ENCODE measurements at regions not wholly inside any gene's neighbourhood (a gene's known extent, or its start where the extent isn't known, plus 50 kb on each side); places are given as distances from the start of the nearest gene placed in this dataset.

DNA sequence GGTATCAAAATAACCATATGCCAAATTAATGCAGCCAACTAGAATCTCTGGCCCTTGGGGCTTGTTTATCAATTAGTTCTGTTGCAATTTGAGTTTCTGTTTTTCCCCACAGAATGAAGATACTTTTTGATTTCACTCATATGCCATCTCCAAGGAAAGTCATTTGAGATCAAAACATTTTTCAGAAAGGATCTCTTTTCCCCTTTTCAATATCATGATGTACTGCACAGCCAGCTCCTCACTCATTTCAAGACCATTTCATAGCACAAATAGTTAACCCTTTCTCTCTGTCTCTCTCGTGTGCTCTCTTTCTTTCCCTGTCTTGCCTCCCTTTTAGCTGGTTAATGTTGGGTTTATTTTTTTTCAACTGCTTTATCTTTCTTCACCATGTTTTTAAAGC, 387.3 kb downstream of the STK39 start:
- H3K4me3 ChIP-seq (ENCODE audit: low read depth in 1 of 2, low read length in 2 of 2): no peak overlapping the region
- no peak overlapping the region for H3K27ac ChIP-seq (ENCODE audit: low read length)
- no peaks in the 10 kb centered on the region for H3K9me3 ChIP-seq (ENCODE audit: insufficient read depth, low read length, severe bottlenecking)
- H3K36me3 ChIP-seq (ENCODE audit: insufficient read depth, low read length): no peaks in the 10 kb centered on the region
- H3K9ac ChIP-seq (ENCODE audit: low read depth, low read length): no peak overlapping the region
- H3K79me2 ChIP-seq (ENCODE audit: insufficient read depth, low read length): no peaks in the 10 kb centered on the region
- H4K20me1 ChIP-seq (ENCODE audit: insufficient read depth, low read length): no peaks in the 10 kb centered on the region
- H3K4me2 ChIP-seq (ENCODE audit: insufficient read depth, low read length): no peak overlapping the region
- DNase-seq: no peak
- TF ChIP-seq, protein P1, sequence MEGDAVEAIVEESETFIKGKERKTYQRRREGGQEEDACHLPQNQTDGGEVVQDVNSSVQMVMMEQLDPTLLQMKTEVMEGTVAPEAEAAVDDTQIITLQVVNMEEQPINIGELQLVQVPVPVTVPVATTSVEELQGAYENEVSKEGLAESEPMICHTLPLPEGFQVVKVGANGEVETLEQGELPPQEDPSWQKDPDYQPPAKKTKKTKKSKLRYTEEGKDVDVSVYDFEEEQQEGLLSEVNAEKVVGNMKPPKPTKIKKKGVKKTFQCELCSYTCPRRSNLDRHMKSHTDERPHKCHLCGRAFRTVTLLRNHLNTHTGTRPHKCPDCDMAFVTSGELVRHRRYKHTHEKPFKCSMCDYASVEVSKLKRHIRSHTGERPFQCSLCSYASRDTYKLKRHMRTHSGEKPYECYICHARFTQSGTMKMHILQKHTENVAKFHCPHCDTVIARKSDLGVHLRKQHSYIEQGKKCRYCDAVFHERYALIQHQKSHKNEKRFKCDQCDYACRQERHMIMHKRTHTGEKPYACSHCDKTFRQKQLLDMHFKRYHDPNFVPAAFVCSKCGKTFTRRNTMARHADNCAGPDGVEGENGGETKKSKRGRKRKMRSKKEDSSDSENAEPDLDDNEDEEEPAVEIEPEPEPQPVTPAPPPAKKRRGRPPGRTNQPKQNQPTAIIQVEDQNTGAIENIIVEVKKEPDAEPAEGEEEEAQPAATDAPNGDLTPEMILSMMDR (IDR thresholded peaks at IDR 0.05; ENCODE audit: borderline replicate concordance, extremely low read depth, low read length, poor library complexity, severe bottlenecking): no peak
- TF ChIP-seq EZH2 (IDR thresholded peaks at IDR 0.05; ENCODE audit: borderline replicate concordance, low read depth, low read length, severe bottlenecking): no peak
- peaks cover 2% of the 10 kb centered on the region for H3K27me3 ChIP-seq (ENCODE audit: insufficient read depth, low read length, poor library complexity)
- no peak for ATAC-seq (ENCODE audit: insufficient read depth, low read depth)
- H2AFZ ChIP-seq (ENCODE audit: low read depth, low read length): no peak overlapping the region
- H3K4me1 ChIP-seq (ENCODE audit: insufficient read depth, low read length): no peaks in the 10 kb centered on the region

GRCh38 chr2:167859676-167860075, 387.7 kb downstream of the STK39 start:
- ATAC-seq (ENCODE audit: insufficient read depth, low read depth) (no peak), DNase-seq (no peak)
- H3K4me3 ChIP-seq (ENCODE audit: low read depth in 1 of 2, low read length in 2 of 2): no peak overlapping the region
- no peak overlapping the region for H3K4me2 ChIP-seq (ENCODE audit: insufficient read depth, low read length)
- H3K9me3 ChIP-seq (ENCODE audit: insufficient read depth, low read length, severe bottlenecking): no peaks in the 10 kb centered on the region
- H3K36me3 ChIP-seq (ENCODE audit: insufficient read depth, low read length): no peaks in the 10 kb centered on the region
- peaks cover 5% of the 10 kb centered on the region for H3K27me3 ChIP-seq (ENCODE audit: insufficient read depth, low read length, poor library complexity)
- TF ChIP-seq EZH2 (IDR thresholded peaks at IDR 0.05; ENCODE audit: borderline replicate concordance, low read depth, low read length, severe bottlenecking): no peak
- TF ChIP-seq, protein P1 (IDR thresholded peaks at IDR 0.05; ENCODE audit: borderline replicate concordance, extremely low read depth, low read length, poor library complexity, severe bottlenecking): no peak
- no peaks in the 10 kb centered on the region for H3K79me2 ChIP-seq (ENCODE audit: insufficient read depth, low read length)
- no peak overlapping the region for H2AFZ ChIP-seq (ENCODE audit: low read depth, low read length)
- no peaks in the 10 kb centered on the region for H3K4me1 ChIP-seq (ENCODE audit: insufficient read depth, low read length)
- no peak overlapping the region for H3K27ac ChIP-seq (ENCODE audit: low read length)
- no peaks in the 10 kb centered on the region for H4K20me1 ChIP-seq (ENCODE audit: insufficient read depth, low read length)
- H3K9ac ChIP-seq (ENCODE audit: low read depth, low read length): no peak overlapping the region

DNA sequence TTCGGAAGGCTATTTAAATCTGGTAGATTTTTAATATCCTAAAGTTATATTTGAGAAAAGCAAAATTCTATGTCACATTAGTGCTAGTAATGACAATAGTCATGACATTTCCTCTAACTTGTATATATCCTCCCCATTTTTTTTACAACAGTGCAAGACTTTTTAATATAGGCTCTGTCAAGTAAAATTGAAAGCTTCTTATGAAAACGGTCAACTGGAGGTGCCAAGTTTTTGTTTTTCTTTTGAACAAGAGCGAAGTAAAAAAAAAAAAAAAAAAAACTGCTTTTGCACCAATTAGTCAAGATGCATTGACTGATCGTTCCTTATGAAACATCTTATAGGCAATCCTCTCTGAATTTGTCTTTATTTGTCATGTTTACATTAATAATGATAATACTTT, 389.3 kb downstream of the STK39 start:
- H3K79me2 ChIP-seq (ENCODE audit: insufficient read depth, low read length): no peaks in the 10 kb centered on the region
- H3K27ac ChIP-seq (ENCODE audit: low read length): no peak overlapping the region
- no peaks in the 10 kb centered on the region for H3K36me3 ChIP-seq (ENCODE audit: insufficient read depth, low read length)
- no peaks in the 10 kb centered on the region for H3K9me3 ChIP-seq (ENCODE audit: insufficient read depth, low read length, severe bottlenecking)
- no peak for DNase-seq
- TF ChIP-seq, protein P1 (IDR thresholded peaks at IDR 0.05; ENCODE audit: borderline replicate concordance, extremely low read depth, low read length, poor library complexity, severe bottlenecking): no peak
- no peak for TF ChIP-seq EZH2 (IDR thresholded peaks at IDR 0.05; ENCODE audit: borderline replicate concordance, low read depth, low read length, severe bottlenecking)
- ATAC-seq (ENCODE audit: insufficient read depth, low read depth): no peak
- H3K4me2 ChIP-seq (ENCODE audit: insufficient read depth, low read length): no peak overlapping the region
- no peak overlapping the region for H2AFZ ChIP-seq (ENCODE audit: low read depth, low read length)
- H3K4me3 ChIP-seq (ENCODE audit: low read depth in 1 of 2, low read length in 2 of 2): no peak overlapping the region
- no peak overlapping the region for H3K9ac ChIP-seq (ENCODE audit: low read depth, low read length)
- no peaks in the 10 kb centered on the region for H4K20me1 ChIP-seq (ENCODE audit: insufficient read depth, low read length)
- peaks cover 5% of the 10 kb centered on the region for H3K27me3 ChIP-seq (ENCODE audit: insufficient read depth, low read length, poor library complexity)
- H3K4me1 ChIP-seq (ENCODE audit: insufficient read depth, low read length): no peaks in the 10 kb centered on the region

- Histone ChIP-seq H3K4me3 (ENCODE audit: low read depth in 1 of 2, low read length in 2 of 2) (no peak overlapping the region), H3K4me2 (ENCODE audit: insufficient read depth, low read length) (no peak overlapping the region), H3K27me3 (ENCODE audit: insufficient read depth, low read length, poor library complexity) (peaks cover 5% of the 10 kb centered on the region), H4K20me1 (ENCODE audit: insufficient read depth, low read length) (no peaks in the 10 kb centered on the region), H3K9me3 (ENCODE audit: insufficient read depth, low read length, severe bottlenecking) (no peaks in the 10 kb centered on the region), H3K9ac (ENCODE audit: low read depth, low read length) (no peak overlapping the region), H3K79me2 (ENCODE audit: insufficient read depth, low read length) (no peaks in the 10 kb centered on the region), H3K27ac (ENCODE audit: low read length) (no peak overlapping the region), H3K4me1 (ENCODE audit: insufficient read depth, low read length) (no peaks in the 10 kb centered on the region), H2AFZ (ENCODE audit: low read depth, low read length) (no peak overlapping the region), H3K36me3 (ENCODE audit: insufficient read depth, low read length) (no peaks in the 10 kb centered on the region)
- TF ChIP-seq EZH2 (IDR thresholded peaks at IDR 0.05; ENCODE audit: borderline replicate concordance, low read depth, low read length, severe bottlenecking): no peak
- TF ChIP-seq, protein P1 (IDR thresholded peaks at IDR 0.05; ENCODE audit: borderline replicate concordance, extremely low read depth, low read length, poor library complexity, severe bottlenecking): no peak
- DNase-seq (no peak), ATAC-seq (ENCODE audit: insufficient read depth, low read depth) (no peak)
Observed at GRCh38 chr2:167857416-167857815, 390.0 kb downstream of the STK39 start.
